ENCODE measurements at regions not wholly inside any gene's neighbourhood (a gene's known extent, or its start where the extent isn't known, plus 50 kb on each side); places are given as distances from the start of the nearest gene placed in this dataset.

DNA sequence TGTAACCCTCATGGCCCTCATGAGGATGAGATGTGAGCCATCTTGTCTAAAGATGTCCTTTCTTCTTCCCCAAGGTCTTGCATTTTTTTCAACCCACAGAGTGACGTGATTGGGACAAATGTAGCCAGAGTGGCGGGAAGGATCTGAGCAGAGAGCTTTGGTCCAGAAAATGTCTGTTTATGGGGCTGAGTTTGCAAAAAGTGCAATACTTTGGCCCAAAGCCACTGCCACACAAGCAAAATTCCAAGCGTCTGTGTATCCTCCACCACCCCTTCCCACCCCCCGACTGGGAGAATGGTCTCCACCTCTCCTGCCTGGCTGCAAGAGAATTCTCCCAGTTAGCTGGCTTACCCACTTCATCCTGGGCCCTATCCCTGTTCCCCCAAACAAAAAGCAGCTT lies 246.9 kb upstream of the LRIG1 start:
- no peaks in the 10 kb centered on the region for H3K36me3 ChIP-seq (ENCODE audit: control insufficient read depth, insufficient read depth, low read length)
- no peak overlapping the region for H3K9ac ChIP-seq (ENCODE audit: low read length)
- H3K9me3 ChIP-seq (ENCODE audit: control insufficient read depth, low read length), result no peaks in the 10 kb centered on the region
- peaks cover under 1% of the 10 kb centered on the region for H3K4me1 ChIP-seq (ENCODE audit: control insufficient read depth, insufficient read depth, low read length)
- H3K27me3 ChIP-seq (ENCODE audit: control insufficient read depth, insufficient read depth, low read length), result no peaks in the 10 kb centered on the region
- H3K4me3 ChIP-seq (ENCODE audit: low read length), result no peak overlapping the region

DNA sequence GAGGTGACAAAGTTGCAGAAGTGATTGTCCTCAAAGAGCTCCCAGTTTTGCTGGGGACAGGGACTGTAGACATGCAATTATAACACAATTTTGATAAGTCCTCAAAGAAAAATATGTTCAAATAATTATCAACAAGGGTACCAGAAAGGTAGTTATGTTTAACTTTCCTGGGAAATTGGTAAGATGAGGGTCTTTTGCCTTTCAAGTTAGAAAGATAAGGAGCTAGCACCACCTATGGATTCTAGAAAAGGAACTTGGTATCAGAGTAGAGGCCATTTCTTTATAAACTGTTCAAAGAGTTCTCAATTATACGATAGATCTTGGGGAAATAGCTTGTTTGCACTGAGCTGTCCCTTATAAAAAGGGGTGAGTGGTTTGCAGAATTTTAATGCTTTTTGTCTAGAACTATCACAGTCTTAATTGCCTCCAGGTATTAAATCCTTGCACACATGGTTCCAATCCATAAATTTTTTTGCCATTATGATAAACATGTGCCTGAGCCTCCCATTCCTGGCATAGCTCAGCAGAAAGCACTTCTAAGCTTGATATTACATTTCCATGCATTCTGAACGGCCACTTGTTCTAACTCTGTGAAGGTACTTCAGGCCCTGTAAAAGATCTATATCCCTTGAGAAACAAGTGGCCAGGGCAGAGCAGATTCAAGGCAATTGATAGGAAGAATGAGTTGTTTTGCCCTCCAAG lies 247.5 kb upstream of the LRIG1 start:
- no peaks in the 10 kb centered on the region for H3K9me3 ChIP-seq (ENCODE audit: control insufficient read depth, low read length)
- H3K27me3 ChIP-seq (ENCODE audit: control insufficient read depth, insufficient read depth, low read length), result no peaks in the 10 kb centered on the region
- no peak overlapping the region for H3K4me3 ChIP-seq (ENCODE audit: low read length)
- no peak overlapping the region for H3K9ac ChIP-seq (ENCODE audit: low read length)
- no peaks in the 10 kb centered on the region for H3K36me3 ChIP-seq (ENCODE audit: control insufficient read depth, insufficient read depth, low read length)
- H3K4me1 ChIP-seq (ENCODE audit: control insufficient read depth, insufficient read depth, low read length), result peaks cover 7% of the 10 kb centered on the region

DNA sequence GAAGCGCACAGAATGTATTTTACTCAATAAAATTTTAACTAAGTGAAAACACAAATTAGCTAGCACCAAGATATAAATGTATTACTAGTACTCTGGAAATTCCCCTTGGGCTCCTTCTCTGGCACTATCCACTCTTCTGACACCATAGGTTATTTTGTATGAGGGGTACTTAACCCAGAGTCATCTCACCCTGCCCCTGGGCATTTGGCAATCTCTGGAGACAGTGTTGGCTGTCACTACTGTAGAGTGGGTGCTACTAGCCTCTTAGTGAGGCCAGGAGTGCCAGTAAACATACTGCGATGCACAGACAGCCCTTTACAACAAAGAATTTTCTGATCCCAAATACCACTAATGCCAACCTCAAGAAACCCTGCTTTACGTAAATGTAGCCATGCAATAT lies 246.3 kb upstream of the KBTBD8 start:
- Histone ChIP-seq H3K27me3 (ENCODE audit: control insufficient read depth, insufficient read depth, low read length) (no peaks in the 10 kb centered on the region), H3K9ac (ENCODE audit: low read length) (no peak overlapping the region), H3K36me3 (ENCODE audit: control insufficient read depth, insufficient read depth, low read length) (no peaks in the 10 kb centered on the region), H3K4me3 (ENCODE audit: low read length) (no peak overlapping the region), H3K9me3 (ENCODE audit: control insufficient read depth, low read length) (no peaks in the 10 kb centered on the region), H3K4me1 (ENCODE audit: control insufficient read depth, insufficient read depth, low read length) (peaks cover 14% of the 10 kb centered on the region)

DNA sequence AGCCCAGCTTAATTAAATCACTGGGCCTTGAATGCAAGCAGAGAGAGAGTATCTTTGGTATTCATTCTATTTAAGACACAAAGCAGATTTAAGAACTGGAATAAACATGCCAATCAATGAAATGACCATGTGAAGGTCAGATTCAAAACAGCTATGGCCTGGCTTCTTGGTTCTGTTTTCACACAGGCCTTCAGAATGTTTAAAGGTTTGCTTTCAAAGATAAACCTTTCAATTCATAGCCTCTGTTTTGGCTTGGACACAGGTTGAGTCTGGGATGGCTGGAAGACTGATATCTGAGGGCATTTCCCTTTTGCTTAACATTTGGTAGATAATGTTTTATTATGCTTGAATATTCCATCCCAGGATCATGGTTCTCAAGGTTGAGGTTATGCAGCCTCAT lies 244.4 kb upstream of the KBTBD8 start:
- Histone ChIP-seq H3K27me3 (ENCODE audit: control insufficient read depth, insufficient read depth, low read length) (no peaks in the 10 kb centered on the region), H3K36me3 (ENCODE audit: control insufficient read depth, insufficient read depth, low read length) (no peaks in the 10 kb centered on the region), H3K4me1 (ENCODE audit: control insufficient read depth, insufficient read depth, low read length) (peaks cover 14% of the 10 kb centered on the region), H3K9ac (ENCODE audit: low read length) (no peak overlapping the region), H3K4me3 (ENCODE audit: low read length) (no peak overlapping the region), H3K9me3 (ENCODE audit: control insufficient read depth, low read length) (no peaks in the 10 kb centered on the region)

DNA sequence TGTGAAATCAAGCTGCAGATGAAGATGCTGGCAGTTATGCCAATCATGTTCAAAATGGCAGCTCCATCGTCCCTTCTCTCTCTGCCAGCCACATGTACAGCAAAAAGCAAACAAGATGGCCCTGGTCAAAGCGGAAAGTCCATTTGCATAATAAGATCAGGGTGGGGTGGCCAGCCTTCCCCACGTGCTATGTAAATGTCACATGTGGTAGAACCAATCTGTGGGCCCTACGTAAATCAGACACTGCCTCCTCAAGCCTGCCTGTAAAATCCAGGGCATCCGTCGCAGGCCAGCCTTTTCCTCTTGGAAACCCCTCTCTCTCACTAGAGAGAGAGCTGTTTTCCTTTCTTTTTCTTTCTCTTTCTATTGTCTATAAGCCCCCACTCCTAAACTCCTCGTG lies 243.5 kb upstream of the KBTBD8 start:
- Histone ChIP-seq H3K36me3 (ENCODE audit: control insufficient read depth, insufficient read depth, low read length) (no peaks in the 10 kb centered on the region), H3K4me3 (ENCODE audit: low read length) (no peak overlapping the region), H3K4me1 (ENCODE audit: control insufficient read depth, insufficient read depth, low read length) (peaks cover 14% of the 10 kb centered on the region), H3K27me3 (ENCODE audit: control insufficient read depth, insufficient read depth, low read length) (no peaks in the 10 kb centered on the region), H3K9me3 (ENCODE audit: control insufficient read depth, low read length) (no peaks in the 10 kb centered on the region), H3K9ac (ENCODE audit: low read length) (no peak overlapping the region)

DNA sequence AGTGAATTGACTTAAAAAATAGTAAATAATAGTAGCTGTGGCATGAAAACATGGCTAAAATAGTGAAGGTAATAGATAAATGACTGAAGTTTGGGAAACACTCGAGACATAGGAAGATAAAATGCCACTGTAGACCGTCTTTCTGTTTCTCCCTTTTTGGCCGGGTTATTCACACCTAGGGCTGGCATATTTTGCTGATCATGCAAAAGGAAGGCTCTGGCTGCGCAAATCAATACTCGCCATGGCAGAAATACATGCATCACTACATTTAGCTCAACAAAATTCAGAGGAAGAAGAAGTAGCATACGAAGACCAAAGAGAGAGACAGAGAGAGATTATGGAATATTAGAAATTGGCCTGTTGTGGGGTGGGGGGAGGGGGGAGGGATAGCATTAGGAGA lies 242.2 kb upstream of the KBTBD8 start:
- Histone ChIP-seq H3K4me1 (ENCODE audit: control insufficient read depth, insufficient read depth, low read length) (peaks cover 14% of the 10 kb centered on the region), H3K9me3 (ENCODE audit: control insufficient read depth, low read length) (no peaks in the 10 kb centered on the region), H3K36me3 (ENCODE audit: control insufficient read depth, insufficient read depth, low read length) (no peaks in the 10 kb centered on the region), H3K9ac (ENCODE audit: low read length) (no peak overlapping the region), H3K4me3 (ENCODE audit: low read length) (no peak overlapping the region), H3K27me3 (ENCODE audit: control insufficient read depth, insufficient read depth, low read length) (no peaks in the 10 kb centered on the region)

DNA sequence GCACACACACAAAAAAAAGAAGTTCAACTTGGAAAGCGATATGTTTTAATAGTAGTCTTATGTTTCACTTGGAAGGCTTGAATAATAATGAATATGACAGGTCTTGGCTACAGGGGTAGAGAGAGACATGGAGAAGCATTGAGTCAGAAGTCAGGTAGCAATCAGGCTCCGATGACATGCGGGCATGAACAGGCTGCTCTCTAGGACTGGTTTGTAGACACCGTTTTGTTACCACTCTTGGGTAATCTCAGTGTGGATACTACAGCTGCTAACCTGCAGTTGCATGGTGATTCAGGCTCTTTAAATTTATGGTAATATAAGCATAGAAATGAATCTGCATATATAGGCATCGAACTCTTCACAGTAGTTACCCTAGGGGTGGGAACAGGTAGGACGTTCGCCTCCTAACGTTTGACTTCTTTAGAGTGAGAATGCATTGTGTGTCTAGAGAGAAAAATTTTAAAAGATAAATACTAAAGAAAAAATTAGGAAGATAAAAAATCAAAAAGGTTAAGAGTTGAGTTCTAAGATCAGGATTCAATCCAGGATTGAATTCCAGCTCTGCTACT lies 241.6 kb upstream of the KBTBD8 start:
- H3K9ac ChIP-seq (ENCODE audit: low read length), result no peak overlapping the region

DNA sequence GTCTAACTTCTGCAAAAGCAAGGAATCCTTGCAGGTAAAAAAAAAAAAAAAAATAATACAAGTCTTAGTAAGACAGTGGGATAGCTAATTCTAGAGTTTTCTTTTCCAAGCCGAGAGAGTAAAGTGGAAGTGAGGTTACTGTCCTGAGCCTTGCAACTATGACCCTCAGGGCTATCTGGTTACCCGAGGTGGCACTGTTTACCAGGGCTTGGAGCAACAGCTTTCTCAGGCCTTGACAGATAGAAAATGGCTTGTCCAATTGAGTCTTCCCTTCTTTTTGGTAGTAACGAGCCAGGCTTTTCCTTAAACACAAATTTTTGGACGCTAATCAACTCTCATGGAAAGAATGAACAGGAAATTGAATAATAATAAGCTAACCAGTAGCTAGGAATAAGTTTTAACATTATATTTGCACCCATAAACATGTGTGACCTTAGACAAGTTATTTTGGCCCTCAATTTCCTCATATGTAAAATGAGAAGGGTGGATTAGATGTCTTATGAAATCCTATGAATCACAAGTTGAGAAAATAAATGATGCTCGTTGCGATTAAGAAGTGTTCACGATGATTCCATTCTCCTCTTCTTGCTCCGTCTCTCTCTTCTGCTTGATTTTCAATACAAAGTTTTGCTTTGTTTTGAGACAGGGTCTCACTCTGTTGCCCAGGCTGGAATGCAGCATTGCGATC lies 236.9 kb upstream of the KBTBD8 start:
- Histone ChIP-seq H3K4me1 (ENCODE audit: control insufficient read depth, insufficient read depth, low read length) (peaks cover 3% of the 10 kb centered on the region), H3K9me3 (ENCODE audit: control insufficient read depth, low read length) (no peaks in the 10 kb centered on the region), H3K4me3 (ENCODE audit: low read length) (no peak overlapping the region), H3K9ac (ENCODE audit: low read length) (no peak overlapping the region), H3K36me3 (ENCODE audit: control insufficient read depth, insufficient read depth, low read length) (no peaks in the 10 kb centered on the region), H3K27me3 (ENCODE audit: control insufficient read depth, insufficient read depth, low read length) (no peaks in the 10 kb centered on the region)

More for the DNA sequence above, 241.6 kb upstream of the KBTBD8 start:
- Histone ChIP-seq H3K4me3 (ENCODE audit: low read length) (no peak overlapping the region), H3K27me3 (ENCODE audit: control insufficient read depth, insufficient read depth, low read length) (no peaks in the 10 kb centered on the region), H3K4me1 (ENCODE audit: control insufficient read depth, insufficient read depth, low read length) (peaks cover 14% of the 10 kb centered on the region), H3K36me3 (ENCODE audit: control insufficient read depth, insufficient read depth, low read length) (no peaks in the 10 kb centered on the region), H3K9me3 (ENCODE audit: control insufficient read depth, low read length) (no peaks in the 10 kb centered on the region)

DNA sequence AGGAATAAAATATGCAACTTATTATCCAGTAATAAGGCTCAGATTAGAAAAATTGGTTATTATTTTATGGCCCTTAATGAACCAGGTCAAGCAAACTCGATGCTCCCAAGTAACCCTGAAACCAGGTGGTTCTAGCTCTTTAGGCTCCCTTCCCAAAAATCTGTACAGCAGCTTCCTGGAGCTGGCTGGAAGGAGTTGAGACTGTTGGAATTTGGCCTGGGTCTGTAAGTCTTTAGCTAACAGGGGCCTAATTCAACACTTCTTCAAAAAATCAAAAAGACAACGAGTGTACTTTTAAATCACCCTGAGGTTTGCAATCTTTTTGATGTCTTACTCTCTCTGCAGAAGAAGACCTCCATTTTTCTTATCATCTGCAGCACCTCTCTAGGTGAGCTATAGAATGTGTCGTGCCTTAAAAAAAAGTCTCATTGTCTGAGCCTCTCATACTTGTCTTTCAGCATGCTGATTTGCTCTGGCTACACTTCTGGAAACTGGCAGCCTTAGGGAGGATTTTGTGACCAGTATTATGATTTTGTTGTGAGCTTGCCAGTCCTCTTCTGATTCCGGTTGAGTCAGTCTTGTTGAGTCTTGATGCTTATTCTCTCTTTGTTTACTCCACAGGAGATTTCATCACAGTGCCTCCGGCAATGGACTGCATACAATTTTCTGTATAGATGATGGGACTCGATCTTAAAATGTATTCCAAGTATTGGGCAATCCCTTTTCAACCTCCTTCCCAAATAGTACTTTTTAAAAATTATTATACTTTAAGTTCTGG lies 235.0 kb upstream of the KBTBD8 start:
- Histone ChIP-seq H3K36me3 (ENCODE audit: control insufficient read depth, insufficient read depth, low read length) (no peaks in the 10 kb centered on the region), H3K27me3 (ENCODE audit: control insufficient read depth, insufficient read depth, low read length) (no peaks in the 10 kb centered on the region), H3K9ac (ENCODE audit: low read length) (no peak overlapping the region), H3K4me1 (ENCODE audit: control insufficient read depth, insufficient read depth, low read length) (peaks cover 3% of the 10 kb centered on the region), H3K4me3 (ENCODE audit: low read length) (no peak overlapping the region), H3K9me3 (ENCODE audit: control insufficient read depth, low read length) (no peaks in the 10 kb centered on the region)

DNA sequence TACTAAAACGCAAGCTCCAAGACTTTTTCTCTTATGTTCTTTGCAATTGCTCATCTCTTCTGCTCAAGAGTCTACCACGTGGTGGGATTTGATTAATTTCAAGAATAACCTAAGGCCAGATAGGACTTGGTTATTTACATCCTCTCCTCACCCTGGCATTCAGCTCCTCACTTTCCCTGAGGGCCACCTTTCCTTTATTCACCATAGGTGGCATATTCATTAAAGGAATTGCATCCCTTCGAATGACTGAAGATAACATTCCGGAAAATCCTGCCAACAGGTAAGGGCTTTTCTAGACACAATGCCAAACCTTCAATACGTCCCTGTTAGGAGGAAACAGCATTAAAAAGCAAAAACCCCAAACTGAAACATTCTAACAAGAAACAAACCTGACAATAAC lies 220.0 kb upstream of the KBTBD8 start:
- no peaks in the 10 kb centered on the region for H3K36me3 ChIP-seq (ENCODE audit: control insufficient read depth, insufficient read depth, low read length)
- H3K4me3 ChIP-seq (ENCODE audit: low read length), result no peak overlapping the region
- no peaks in the 10 kb centered on the region for H3K27me3 ChIP-seq (ENCODE audit: control insufficient read depth, insufficient read depth, low read length)
- H3K9me3 ChIP-seq (ENCODE audit: control insufficient read depth, low read length), result no peaks in the 10 kb centered on the region
- no peaks in the 10 kb centered on the region for H3K4me1 ChIP-seq (ENCODE audit: control insufficient read depth, insufficient read depth, low read length)
- no peak overlapping the region for H3K9ac ChIP-seq (ENCODE audit: low read length)

DNA sequence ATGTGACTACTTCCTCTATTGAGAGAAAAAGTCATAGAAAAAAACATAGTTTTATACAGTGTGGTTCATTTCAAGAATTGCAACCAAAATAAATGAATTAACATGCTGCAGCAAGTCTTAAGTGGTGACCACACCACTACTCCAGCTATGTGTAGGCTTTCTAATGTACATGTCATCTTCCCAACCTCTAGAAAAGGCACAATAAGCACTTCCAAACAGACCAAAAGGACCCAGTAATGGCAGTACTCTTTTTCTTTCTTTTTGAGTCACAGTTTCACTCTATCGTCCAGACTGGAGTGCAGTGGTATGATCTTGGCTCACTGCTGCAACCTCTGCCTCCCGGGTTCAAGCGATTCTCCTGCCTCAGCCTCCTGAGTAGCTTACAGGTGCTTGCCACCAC lies 219.3 kb upstream of the KBTBD8 start:
- H3K36me3 ChIP-seq (ENCODE audit: control insufficient read depth, insufficient read depth, low read length), result no peaks in the 10 kb centered on the region
- no peaks in the 10 kb centered on the region for H3K27me3 ChIP-seq (ENCODE audit: control insufficient read depth, insufficient read depth, low read length)
- no peaks in the 10 kb centered on the region for H3K9me3 ChIP-seq (ENCODE audit: control insufficient read depth, low read length)
- no peak overlapping the region for H3K9ac ChIP-seq (ENCODE audit: low read length)
- no peaks in the 10 kb centered on the region for H3K4me1 ChIP-seq (ENCODE audit: control insufficient read depth, insufficient read depth, low read length)
- H3K4me3 ChIP-seq (ENCODE audit: low read length), result no peak overlapping the region

Measured in mucosa of stomach (tissue), 1 donor.